GM18498 (cell line): ENCODE measurements at regions not wholly inside any gene's neighbourhood (a gene's known extent, or its start where the extent isn't known, plus 50 kb on each side); places are given as distances from the start of the nearest gene placed in this dataset.
"Not testable (repeated sequence)": the region's sequence is repeated elsewhere in the genome, so short reads cannot be mapped to it uniquely, and the experiment has no call there.

Source experiments
- ATAC-seq: cut with Tn5 transposase; IDR thresholded peaks from one replicate; pipeline ENCODE4 v1.9.1; 2021; ENCODE audit warnings: mild to moderate bottlenecking, moderate library complexity; ENCODE audit not compliant: unreplicated experiment

DNA sequence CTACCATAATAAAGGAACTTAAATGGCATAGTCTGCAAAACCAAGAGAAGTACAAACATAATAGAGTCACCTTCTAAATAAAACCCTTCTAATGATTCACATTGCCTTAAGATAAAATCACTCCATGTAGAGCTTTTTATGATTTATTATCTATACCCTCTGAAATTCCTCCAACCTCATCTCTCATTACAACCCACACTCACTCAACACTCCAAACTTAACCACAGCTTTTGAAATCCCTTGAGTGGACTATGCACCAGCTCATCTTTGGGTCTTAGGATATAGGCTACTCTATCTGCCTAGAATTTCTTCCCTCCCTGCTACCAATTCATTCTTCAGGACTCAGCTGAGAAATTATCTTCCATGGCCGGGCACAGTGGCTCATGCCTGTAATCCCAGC, 122.5 kb downstream of the CETN3 start:
- no peak for ATAC-seq

DNA sequence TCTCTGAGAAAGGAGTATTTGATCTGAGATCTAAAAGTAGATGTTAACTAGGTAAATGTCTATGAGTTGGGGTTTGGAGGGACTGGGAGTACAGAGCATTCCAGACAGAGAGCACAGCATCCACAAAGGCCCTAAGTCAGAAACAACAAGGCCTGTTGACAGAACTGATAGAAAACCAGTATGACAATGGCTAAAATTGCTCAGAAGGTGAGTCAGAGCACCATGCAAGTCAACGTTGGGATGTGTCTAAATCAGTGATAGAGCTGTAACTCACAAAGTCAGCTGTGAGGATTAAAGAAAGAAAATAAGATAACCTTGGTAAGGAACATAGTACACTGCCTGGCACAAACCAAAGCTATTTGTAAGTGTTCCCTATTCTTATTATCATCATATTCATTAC, 124.0 kb downstream of the CETN3 start:
- ATAC-seq = no peak

GRCh38 chr5:90284375-90284774, 125.2 kb downstream of the CETN3 start:
- ATAC-seq = no peak

- no peak for ATAC-seq
Observed at GRCh38 chr5:90279091-90279490, 130.5 kb downstream of the CETN3 start.

DNA sequence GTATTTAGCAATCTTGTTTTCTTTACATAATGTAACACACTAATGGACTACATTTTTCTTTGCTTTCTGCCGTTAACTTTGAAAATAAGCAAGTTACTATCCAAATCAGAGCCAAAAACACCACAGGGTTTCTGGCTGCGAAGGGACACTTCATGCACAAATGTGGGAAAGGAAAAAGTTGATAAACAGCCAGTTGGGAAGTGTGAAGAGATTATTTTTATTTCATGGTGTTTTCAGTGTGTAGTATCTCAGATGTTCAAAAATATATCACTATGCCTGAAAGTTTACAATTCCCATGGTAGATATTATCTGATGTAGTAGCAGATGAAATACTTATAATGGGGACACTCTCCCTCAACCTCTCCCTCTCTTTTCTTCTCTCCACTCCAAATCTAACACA, 135.3 kb downstream of the CETN3 start:
- no peak for ATAC-seq

DNA sequence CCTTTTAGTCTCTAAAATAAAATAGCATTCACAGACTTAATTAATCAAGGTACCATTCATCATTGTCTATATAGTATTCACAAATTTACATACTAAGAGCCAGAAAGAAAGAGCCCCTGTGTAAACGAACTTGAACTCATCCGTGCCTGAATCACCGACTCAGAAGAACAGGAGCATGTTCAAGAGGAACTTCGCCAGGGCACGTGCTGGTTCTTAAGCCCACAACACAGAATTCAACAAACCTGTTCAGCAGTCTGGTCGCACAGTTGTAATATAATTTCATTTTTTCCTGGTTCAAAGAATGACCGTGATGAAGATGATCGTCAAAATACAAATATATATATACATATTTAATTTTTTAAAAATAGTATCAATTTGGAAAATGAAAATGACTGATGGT, 141.9 kb downstream of the CETN3 start:
- no peak for ATAC-seq

DNA sequence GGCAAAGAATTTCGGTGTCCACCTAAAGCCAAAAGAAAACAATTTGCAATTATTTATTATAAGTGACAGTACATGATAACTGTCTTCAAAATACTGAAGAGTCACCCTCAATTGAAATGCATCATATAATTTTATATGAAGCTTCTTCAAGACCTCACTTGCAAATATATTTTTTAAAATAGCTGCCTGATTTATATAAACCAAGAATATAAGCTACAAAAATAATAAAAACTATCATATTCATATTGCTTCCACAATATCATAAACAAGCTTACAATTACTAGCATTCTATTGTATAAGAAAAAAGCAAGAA, 144.1 kb downstream of the CETN3 start:
- no peak for ATAC-seq

GRCh38 chr5:90264689-90265544, 144.6 kb downstream of the CETN3 start:
- peak; percentile 69 for ATAC-seq

DNA sequence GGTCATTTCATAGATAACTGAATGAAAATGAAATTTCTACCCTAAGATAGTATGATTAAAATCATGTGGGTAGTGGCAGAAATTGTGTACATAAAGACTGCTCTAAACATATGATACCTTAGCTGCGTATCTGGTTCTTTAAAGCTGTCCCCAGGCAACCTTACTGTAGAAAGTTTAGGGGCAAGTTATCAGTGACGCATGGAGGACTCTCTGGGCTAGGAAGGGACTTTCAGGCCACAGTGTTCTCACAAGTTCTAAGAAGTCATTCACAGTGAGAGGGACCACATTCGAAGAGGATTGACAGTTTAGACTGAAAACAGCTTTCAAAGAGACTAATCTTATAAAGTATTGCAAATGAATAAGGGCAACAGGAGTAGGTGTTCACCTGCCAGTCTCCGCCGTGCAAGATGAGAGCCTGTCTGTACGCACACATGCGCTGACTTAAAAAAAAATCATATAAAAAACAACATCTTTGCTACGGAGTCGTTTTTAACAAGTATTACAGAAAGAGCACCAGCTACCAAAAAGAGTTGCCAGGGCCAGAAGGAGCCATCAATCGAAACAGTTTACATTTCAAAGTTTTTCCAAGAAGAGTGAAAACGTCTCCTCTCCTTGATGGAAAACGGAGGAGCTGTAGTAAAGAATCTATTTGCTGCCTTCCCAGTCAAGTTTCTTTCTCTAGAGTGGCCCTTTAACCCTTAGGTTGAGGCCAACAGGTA, 146.3 kb downstream of the CETN3 start:
- no peak for ATAC-seq

GRCh38 chr5:90251447-90251846, 158.1 kb downstream of the CETN3 start:
- ATAC-seq = no peak

- ATAC-seq = no peak
Observed at GRCh38 chr5:90248640-90249039, 160.9 kb downstream of the CETN3 start.

GRCh38 chr5:90243848-90244247, 165.7 kb downstream of the CETN3 start:
- ATAC-seq = not testable (repeated sequence)

DNA sequence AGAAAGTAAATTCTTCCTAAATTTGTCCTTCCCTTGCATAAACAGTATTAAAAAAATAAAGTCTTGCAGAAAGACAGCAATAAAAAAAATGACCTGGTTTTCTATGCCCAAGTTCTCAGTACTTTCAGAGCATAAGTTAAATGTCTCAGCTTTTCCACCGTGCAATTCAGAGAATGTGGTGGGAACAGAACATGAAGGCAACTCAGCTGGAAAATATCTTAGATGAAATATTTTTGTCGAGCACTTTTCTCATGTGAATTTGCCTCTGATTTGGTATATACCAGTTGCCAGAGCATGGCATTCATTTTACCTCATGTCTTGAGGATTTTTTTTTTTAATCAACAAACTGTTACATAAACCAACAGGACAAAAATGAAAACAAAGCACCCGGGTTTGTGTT, 176.1 kb downstream of the CETN3 start:
- ATAC-seq = no peak

DNA sequence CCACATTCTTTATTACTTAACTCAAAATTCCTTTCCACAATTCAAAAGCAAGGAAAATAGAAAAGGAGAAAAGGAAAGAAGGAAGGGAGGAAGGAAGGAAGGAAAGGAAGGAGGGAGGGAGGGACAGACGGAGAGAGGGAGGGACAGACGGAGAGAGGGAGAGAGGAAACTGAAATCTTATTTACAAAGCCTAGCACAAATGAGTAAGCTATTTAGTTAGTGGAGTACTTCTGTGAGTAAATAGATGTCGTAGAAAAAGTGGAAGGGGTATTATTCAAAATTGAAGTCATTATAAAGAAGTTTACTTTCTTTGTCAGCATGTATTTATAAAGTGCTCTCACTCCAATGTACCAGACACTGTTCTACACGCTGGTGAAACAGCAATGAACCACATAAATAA, 177.9 kb downstream of the CETN3 start:
- ATAC-seq = no peak

DNA sequence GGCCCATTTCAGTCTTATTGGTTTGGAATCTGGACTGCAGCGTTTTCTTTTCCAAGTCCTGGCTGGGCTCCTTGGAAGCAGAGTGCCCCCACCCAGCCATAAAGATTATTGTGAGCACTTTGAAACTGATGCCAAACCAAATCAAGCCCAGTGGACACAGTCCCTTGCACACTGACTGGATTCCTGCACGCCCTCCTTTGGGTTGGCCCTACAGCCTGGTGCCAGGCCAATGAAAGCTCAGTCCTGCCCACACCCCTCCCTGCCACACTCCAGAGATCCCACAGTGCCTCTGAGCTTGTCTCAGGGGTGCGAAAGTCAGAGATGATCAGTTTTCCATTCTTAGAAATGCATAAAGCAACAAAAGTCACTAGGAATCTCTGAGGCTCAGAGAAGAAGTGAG, 181.9 kb downstream of the CETN3 start:
- ATAC-seq = no peak

- ATAC-seq = peak; percentile 48
Observed at GRCh38 chr5:90226433-90227099, 183.0 kb downstream of the CETN3 start.

DNA sequence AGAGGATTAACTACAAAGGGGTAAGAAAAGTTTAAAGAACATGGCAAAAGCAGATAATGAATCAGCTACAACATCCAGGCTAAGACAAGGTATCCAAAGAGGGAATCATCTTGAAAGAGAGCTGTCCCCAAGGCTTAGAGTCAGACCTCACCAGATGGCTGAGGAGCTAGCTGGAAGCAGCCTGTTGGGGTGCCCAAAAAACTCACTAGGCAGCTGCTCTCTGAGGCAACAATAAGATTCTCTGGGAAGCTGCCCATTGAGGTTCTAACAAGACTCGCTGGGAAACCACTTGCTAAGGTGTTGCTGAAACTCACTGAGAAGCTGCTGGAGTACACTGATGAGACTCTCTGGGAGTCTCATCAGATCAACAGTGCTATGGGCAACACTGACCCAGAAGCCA, 185.2 kb downstream of the CETN3 start:
- ATAC-seq = no peak

- no peak for ATAC-seq
Observed at GRCh38 chr5:90223756-90224155, 185.8 kb downstream of the CETN3 start.

- no peak for ATAC-seq
Observed at GRCh38 chr5:90221951-90222350, 187.6 kb downstream of the CETN3 start.

- no peak for ATAC-seq
Observed at GRCh38 chr5:90220554-90220953, 189.0 kb downstream of the CETN3 start.

GRCh38 chr5:90214991-90215390, 194.6 kb downstream of the CETN3 start:
- ATAC-seq = no peak

- not testable (repeated sequence) for ATAC-seq
Observed at GRCh38 chr5:90208323-90208722, 201.2 kb downstream of the CETN3 start.
